EL (cell line): ENCODE measurements at regions not wholly inside any gene's neighbourhood (a gene's known extent, or its start where the extent isn't known, plus 50 kb on each side); places are given as distances from the start of the nearest gene placed in this dataset.
"Not testable (repeated sequence)": the region's sequence is repeated elsewhere in the genome, so short reads cannot be mapped to it uniquely, and the experiment has no call there.

ENCODE experiments used
- DNase-seq: peaks from one replicate; pipeline ENCODE4 v3.0.0-alpha.2; 2016

DNA sequence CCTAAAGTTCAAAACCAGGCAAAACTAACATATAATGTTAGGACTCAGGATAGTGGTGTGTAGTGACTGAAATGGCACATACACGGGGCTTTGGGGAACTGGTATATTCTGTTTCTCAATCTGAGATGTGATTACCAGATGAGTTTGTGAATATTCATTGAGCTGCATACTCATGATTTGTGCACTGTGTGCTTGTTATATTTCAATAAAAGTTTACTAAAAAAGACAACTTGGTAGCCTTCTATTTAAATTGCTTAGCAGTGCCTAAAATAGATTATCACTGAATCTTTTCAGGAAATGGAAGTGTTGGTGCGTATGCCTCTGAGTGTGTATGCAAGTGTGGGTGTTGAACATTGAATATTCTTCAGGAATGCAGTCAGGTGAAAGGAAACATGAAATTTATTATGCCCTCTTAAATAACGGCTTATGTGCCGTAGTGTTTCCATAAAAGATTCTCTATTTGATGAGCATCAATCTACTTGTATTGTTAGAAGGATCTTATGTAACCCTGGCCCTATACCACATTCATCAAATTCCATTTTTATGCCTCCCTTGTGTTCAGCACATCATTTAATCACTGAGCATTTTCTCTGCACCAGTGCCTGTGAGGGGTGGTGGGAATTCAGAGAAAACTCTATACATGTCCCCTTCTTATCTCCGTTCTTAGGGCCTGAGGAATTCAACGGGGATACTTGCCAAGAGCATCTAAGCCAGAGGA, 82.6 kb upstream of the AUTS2 start:
- no peak for DNase-seq

DNA sequence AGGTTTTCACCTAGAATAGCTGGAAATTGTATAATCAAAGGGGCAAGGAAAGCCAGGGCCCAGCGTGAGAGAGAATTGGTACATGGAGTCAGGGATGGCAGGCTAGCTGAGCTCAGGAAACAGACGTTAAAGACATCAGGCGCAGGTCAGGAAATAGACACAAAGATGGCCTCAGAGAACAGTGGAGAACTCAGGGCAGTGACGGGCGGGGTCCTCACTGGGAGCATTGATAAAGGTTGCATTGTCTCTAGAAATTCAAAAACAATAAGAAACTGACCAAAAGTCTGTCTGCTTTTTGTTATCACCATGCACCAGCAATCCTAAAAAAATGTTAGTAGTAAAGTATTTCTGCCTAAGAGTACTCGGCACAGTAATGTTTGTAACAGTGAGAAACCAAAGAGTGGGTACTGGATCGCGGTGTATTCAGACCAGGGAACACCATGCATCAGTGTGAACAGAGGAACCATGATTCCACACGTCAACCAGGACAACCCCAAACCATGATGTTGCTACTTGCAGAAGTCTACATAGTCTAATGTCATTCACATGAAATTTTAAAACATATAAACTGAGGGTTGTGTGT, 81.9 kb upstream of the AUTS2 start:
- DNase-seq: no peak

DNA sequence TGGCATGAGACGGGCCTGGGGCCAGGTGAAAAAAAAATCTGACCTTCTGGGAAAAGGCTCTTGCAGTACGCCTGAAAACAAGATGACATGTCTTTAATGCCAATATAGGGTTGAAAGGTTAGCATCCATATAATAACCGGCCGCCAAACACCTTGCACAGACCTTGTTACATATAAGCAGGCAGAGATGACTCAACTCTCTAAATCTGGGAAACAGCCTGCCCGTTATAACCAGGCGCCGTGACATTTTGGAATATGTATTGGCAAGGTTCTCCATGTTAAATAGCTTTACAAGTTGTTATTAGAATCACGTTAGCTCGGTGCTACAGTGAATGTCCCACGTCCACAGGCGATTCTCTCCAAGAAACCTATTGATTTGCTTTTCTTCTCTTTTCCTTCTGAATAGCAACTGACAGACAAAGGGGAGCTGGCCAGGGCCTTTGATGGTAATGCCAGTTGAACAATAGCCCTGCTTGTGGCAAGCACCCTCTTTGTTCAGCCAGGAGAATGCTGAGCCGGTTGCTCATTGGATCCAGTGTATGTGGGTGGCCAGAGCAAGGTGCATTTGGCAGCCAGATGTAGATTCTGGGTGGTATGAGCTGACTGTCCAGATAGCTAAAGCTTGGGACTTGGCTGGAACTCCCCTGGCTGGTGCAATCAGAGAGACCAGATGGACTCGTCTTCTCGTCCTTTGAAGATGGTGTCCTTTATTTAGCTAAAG, 80.1 kb upstream of the AUTS2 start:
- DNase-seq: no peak

DNA sequence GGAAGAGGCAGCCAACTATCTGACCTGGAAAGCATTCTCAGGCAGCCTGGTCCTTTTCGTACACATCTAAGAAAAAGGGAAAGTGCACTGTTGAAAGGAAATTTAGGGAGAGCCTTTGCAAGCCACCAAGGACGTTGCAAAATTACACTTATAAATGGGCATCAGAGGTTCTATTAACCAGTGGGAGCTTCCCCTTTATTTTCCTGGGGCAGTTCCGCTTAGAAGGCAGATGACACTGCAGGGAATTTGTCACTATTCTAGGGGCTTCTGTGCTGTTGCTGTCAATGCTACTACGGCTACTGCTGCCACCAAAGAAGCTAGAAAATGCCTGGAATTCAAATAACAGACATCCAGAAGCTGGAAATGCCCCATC, 79.6 kb upstream of the AUTS2 start:
- DNase-seq: no peak

DNA sequence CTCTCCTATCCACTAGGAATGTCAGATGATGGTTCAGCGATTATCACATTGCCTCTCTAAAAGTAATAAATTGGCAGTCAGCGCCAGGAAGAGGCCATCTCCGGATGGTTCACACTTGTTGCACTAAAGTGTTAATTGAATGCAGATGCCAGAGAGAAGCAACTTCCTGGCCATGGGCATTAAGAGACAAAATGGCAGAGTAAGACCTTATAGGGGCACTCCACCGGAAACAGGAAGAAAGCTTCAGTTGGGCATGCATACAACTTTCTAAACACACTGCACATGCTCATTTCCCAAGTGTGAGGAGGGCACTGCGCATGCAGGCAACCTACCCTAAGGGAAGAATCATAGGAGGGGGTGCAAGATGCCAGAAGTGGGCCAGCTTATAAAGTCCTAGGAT, 71.7 kb upstream of the AUTS2 start:
- no peak for DNase-seq

DNA sequence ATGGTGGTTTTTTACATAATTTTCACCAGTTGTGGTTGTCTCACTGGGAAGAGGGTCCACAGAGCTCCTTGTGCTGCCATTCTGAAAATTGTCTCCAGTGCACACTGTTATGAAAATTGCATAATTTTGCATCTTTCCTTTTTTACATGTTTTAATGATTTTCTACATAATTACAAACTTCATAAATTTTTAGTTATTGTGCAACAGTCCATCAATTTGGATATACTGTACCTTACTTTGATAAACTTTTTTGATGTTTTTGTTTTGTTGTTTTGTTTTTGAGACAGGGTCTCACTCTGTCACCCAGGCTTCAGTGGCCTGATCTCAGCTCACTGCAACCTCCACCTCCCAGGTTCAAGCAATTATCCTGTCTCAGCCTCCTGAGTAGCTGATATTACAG, 70.6 kb upstream of the AUTS2 start:
- DNase-seq: no peak

DNA sequence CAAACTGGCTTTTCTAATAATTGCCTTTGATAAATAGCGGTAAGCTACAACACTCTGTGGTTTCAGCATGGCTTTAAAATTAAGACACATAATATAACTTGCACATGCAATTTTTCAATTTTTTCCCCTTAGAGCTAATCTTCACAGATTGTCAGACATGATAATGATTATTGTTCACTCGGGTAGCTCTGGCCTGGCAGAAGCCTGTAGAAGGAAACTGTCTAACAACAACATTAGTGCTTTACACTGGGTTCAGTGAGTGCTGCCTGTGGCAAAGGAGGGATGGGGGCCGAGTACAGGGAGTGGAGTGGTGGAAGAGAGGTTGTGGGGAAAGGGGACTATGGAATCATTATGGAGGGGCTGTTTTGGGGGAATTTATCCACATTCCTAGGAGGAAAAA, 67.2 kb upstream of the AUTS2 start:
- no peak for DNase-seq

DNA sequence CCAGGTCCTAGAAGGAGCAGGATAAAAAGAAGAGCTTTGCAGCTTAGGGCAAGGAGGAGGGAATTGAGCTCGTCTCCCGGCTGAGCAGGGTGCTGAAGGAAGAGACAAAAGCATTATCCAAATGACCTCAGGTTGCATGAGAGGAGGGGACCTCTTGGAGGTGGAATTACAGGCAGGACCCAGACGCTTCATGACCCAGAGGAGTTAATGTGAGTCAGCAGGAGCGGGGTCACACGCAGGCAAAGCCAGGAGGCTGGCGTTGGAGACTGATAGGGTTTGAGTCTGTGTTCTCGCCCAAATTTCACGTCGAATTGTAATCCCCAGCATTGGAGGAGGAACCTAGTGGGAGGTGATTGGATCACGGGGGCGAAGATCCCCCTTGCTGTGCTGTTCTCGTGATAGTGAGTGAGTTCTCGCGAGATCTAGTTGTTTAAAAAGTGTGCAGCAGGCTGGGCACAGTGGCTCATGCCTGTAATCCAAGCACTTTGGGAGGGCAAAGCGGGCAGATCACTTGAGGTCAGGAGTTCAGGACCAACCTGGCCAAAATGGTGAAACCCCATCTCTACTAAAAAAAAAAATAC, 63.7 kb upstream of the AUTS2 start:
- DNase-seq: no peak

DNA sequence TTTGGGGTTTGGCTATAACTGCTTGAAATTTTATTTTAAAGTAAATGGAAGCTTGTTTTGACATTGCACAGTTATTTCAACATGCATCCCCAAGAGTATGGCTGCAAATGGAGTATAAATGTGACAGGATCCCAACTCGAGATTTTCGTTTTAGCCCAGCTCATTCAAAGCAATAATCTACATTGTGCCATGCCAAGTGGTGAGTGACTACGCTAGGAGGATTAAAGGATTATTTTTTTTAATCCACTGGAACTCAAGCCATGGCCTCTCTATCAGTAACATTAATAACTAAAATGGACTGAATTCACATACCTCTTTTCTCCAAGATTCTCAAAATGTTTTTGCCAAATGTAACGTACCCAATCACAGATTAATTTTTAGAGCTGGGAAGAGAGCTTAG, 60.6 kb upstream of the AUTS2 start:
- no peak for DNase-seq

DNA sequence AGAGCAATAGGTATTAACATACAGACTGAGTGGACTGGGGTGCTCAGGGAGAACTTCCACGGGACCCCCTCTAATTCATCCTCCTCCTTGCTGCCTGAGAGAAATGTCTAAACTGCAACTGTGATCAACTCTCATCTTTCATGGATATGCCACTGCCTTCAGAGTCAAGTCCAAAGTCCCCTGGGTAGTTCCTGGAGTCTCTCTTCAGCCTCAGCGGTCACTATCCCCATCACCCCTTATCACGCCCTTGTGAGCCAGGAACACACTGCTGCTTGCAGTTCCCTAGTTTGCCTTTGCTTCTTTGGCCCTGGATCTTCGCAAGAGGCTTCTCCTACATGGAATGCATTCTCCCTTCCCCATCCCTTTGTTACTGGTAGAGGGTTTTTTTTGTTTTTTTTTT, 58.7 kb upstream of the AUTS2 start:
- DNase-seq: no peak

DNA sequence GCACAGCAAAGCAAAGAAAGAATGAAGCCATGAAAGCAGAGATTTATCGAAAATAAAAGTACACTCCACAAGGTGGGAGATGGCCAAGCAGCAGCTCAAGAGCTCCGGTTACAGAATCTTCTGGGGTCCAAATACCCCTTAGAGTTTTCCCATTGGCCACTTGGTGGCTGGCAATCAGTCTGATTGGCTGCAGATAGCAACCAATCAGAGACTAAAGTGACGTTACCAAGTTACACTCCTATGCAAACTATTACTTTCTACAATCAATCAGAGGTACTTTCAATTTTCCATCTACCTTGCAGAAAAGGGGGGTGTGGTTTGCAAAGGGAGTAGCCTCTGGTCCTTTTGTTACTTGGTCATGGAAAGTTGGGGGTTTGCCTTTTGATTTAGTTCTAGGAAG, 58.0 kb upstream of the AUTS2 start:
- no peak for DNase-seq

DNA sequence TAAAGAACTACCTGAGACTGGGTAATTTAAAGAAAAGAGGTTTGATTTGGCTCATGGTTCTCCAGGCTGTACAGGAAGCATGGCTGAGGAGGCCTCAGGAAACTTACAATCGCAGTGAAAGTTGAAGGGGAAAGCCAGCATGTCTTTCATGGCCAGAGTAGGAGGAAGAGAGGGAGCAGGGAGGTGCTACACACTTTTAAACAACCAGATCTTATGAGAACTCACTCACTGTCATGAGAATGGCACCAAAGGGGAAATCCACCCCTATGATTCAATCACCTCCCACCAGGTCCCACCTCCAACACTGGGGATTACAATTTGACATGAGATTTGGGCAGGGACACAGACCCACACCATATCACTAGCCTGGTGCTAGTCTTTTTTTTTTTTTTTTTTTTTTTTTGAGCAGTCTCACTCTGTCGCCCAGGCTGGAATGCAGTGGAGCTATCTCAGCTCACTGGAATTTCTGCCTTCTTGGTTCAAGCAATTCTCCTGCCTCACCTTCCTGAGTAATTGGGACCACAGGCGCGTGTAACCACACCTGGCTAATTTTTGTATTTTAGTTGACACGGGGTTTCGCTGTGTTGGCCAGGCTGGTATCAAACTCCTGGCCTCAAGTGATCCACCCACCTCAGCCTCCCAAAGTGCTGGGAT, 56.4 kb upstream of the AUTS2 start:
- not testable (repeated sequence) for DNase-seq

DNA sequence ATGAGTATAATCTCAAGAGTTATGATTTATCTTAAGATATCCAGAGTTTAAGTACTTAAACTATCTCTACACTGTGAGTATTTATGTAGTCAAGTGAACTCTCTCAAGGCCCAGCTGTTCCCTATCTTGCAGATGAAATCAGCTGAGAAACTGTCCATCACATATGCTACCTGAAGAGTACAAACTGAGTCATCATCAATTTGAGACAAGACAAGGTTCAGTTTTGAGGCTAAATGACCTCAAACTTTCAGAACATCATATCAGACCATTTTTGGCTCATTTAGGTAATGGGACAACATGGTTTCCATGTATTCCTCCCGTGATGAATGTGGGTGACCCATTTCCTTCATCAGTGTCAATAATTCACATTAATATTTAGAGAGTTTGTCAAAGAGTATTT, 53.1 kb upstream of the AUTS2 start:
- no peak for DNase-seq
